ENCODE measurements at regions not wholly inside any gene's neighbourhood (a gene's known extent, or its start where the extent isn't known, plus 50 kb on each side); places are given as distances from the start of the nearest gene placed in this dataset.

- no peak for TF ChIP-seq CTCF (IDR thresholded peaks at IDR 0.05; ENCODE audit: low read depth, low read length)
- no peak for DNase-seq (ENCODE audit: low read depth in 2 of 2)
- H3K4me3 ChIP-seq (replicated peaks in 1 of 2; ENCODE audit: low read depth in 2 of 2, low read length in 2 of 2), result no peak overlapping the region
These were observed 49.8 kb upstream of the GPBP1 start for GRCh38 chr5:57124014-57124413.
